HEK293 (cell line): ENCODE measurements at regions not wholly inside any gene's neighbourhood (a gene's known extent, or its start where the extent isn't known, plus 50 kb on each side); places are given as distances from the start of the nearest gene placed in this dataset.

Experiments used
- CTCF ChIA-PET: fragments of 350-600 bp; formaldehyde crosslinking; extraction: SDS; loops from one replicate; lab custom pipeline; 2021; ENCODE audit warnings: antibody characterized with exemption; lab: Yijun Ruan, JAX
- POLR2A ChIA-PET: fragments of 300-600 bp; formaldehyde crosslinking; extraction: SDS; loops from one replicate; lab custom pipeline; 2020; ENCODE audit warnings: antibody characterized with exemption, inconsistent platforms; lab: Yijun Ruan, JAX
- H3K27ac ChIP-seq: fragments of 200-500 bp; sonication (Bioruptor generic); 2 replicates; pipeline ENCODE4 v1.5.1; 2014; ENCODE audit warnings: low read depth, low read length, control low read depth, inconsistent platforms; ENCODE audit errors: extremely low read depth
- H3K36me3 ChIP-seq, 2 experiments: fragments of 200-500 bp in 1 of 2; sonication (Bioruptor generic) in 1 of 2; 1 replicate in 1 of 2; 2 replicates in 1 of 2; pipeline ENCODE4 v1.5.1; 2014 to 2017; ENCODE audit warnings: inconsistent platforms in 2 of 2, low read length in 2 of 2; ENCODE audit not compliant: control insufficient read depth in 2 of 2, insufficient read depth in 1 of 2
- H3K4me1 ChIP-seq: fragments of 200-500 bp; sonication (Bioruptor generic); 2 replicates; pipeline ENCODE4 v1.5.1; 2014; ENCODE audit warnings: mild to moderate bottlenecking, low read length, inconsistent platforms; ENCODE audit not compliant: control insufficient read depth, insufficient read depth
- H3K4me3 ChIP-seq: 2 replicates; pipeline ENCODE4 v1.5.1; 2011; ENCODE audit warnings: low read depth, mild to moderate bottlenecking, control low read depth, low read length, moderate library complexity
- H3K9me3 ChIP-seq: fragments of 200-500 bp; sonication (Bioruptor generic); 2 replicates; pipeline ENCODE4 v1.5.1; 2014; ENCODE audit warnings: low read depth, low read length, inconsistent platforms; ENCODE audit not compliant: control insufficient read depth, insufficient read depth
- BCL11B ChIP-seq: fragments of 450-650 bp; formaldehyde crosslinking; IDR thresholded peaks from 2 replicates; pipeline ENCODE4 v1.5.1; 2016; ENCODE audit warnings: low read depth, missing biosample characterization, missing genetic modification characterization
- HOXD13 ChIP-seq: sonication (generic); formaldehyde crosslinking; IDR thresholded peaks from 2 replicates; pipeline ENCODE4 v1.8.0; 2022; ENCODE audit warnings: missing genetic modification reagents, borderline replicate concordance
- KLF1 ChIP-seq: fragments of 450-650 bp; formaldehyde crosslinking; IDR thresholded peaks from 2 replicates; pipeline ENCODE4 v1.5.1; 2016; ENCODE audit warnings: missing biosample characterization, missing genetic modification characterization
- KLF16 ChIP-seq: fragments of 450-650 bp; formaldehyde crosslinking; IDR thresholded peaks from 2 replicates; pipeline ENCODE4 v1.5.1; 2017; ENCODE audit warnings: missing biosample characterization, missing genetic modification characterization
- SCRT1 ChIP-seq: fragments of 450-650 bp; formaldehyde crosslinking; IDR thresholded peaks from 2 replicates; pipeline ENCODE4 v1.5.1; 2016; ENCODE audit warnings: missing biosample characterization, missing genetic modification characterization, borderline replicate concordance
- SCRT2 ChIP-seq: fragments of 450-650 bp; formaldehyde crosslinking; IDR thresholded peaks from 2 replicates; pipeline ENCODE4 v1.5.1; 2016; ENCODE audit warnings: missing biosample characterization, missing genetic modification characterization
- TRIM28 ChIP-seq: IDR thresholded peaks from 2 replicates; pipeline ENCODE4 v1.6.1; 2011; ENCODE audit warnings: low read length, control low read depth, borderline replicate concordance
- WT1 ChIP-seq: fragments of 450-650 bp; formaldehyde crosslinking; IDR thresholded peaks from 2 replicates; pipeline ENCODE4 v1.5.1; 2016; ENCODE audit warnings: missing biosample characterization, missing genetic modification characterization
- ZBTB1 ChIP-seq: fragments of 450-650 bp; formaldehyde crosslinking; IDR thresholded peaks from 2 replicates; pipeline ENCODE4 v1.5.1; 2016; ENCODE audit warnings: missing biosample characterization, missing genetic modification characterization
- ZEB2 ChIP-seq: fragments of 450-650 bp; formaldehyde crosslinking; IDR thresholded peaks from 2 replicates; pipeline ENCODE4 v1.5.1; 2016; ENCODE audit warnings: missing biosample characterization, missing genetic modification characterization
- ZNF10 ChIP-seq: fragments of 450-650 bp; formaldehyde crosslinking; IDR thresholded peaks from 2 replicates; pipeline ENCODE4 v1.5.1; 2017; ENCODE audit warnings: missing biosample characterization, missing genetic modification characterization
- ZNF114 ChIP-seq: fragments of 450-650 bp; formaldehyde crosslinking; IDR thresholded peaks from 2 replicates; pipeline ENCODE4 v1.5.0; 2017; ENCODE audit warnings: missing biosample characterization, missing genetic modification characterization
- ZNF157 ChIP-seq: fragments of 450-650 bp; formaldehyde crosslinking; IDR thresholded peaks from 2 replicates; pipeline ENCODE4 v1.5.1; 2016; ENCODE audit warnings: missing biosample characterization, missing genetic modification characterization
- ZNF19 ChIP-seq: fragments of 450-650 bp; formaldehyde crosslinking; IDR thresholded peaks from 2 replicates; pipeline ENCODE4; 2016; ENCODE audit warnings: missing biosample characterization, missing genetic modification characterization, low read depth
- ZNF2 ChIP-seq: fragments of 450-650 bp; formaldehyde crosslinking; IDR thresholded peaks from 2 replicates; pipeline ENCODE4 v1.5.1; 2016; ENCODE audit warnings: missing biosample characterization, missing genetic modification characterization
- ZNF23 ChIP-seq: fragments of 450-650 bp; formaldehyde crosslinking; IDR thresholded peaks from 2 replicates; pipeline ENCODE4 v1.5.1; 2016; ENCODE audit warnings: missing biosample characterization, missing genetic modification characterization, borderline replicate concordance
- ZNF239 ChIP-seq: fragments of 450-650 bp; formaldehyde crosslinking; IDR thresholded peaks from 2 replicates; pipeline ENCODE4 v1.5.1; 2016; ENCODE audit warnings: missing biosample characterization, missing genetic modification characterization
- ZNF366 ChIP-seq: fragments of 450-650 bp; formaldehyde crosslinking; conservative IDR thresholded peaks from 2 replicates; pipeline ENCODE4 v1.5.1; 2016; ENCODE audit warnings: missing biosample characterization, missing genetic modification characterization
- ZNF37A ChIP-seq: fragments of 450-650 bp; IDR thresholded peaks from 2 replicates; pipeline ENCODE4 v1.5.1; 2018; ENCODE audit warnings: missing biosample characterization, missing genetic modification characterization
- ZNF394 ChIP-seq: fragments of 450-650 bp; formaldehyde crosslinking; IDR thresholded peaks from 2 replicates; pipeline ENCODE4 v1.5.1; 2016; ENCODE audit warnings: missing biosample characterization, missing genetic modification characterization, mild to moderate bottlenecking, moderate library complexity, borderline replicate concordance
- ZNF423 ChIP-seq: fragments of 450-650 bp; formaldehyde crosslinking; IDR thresholded peaks from 2 replicates; pipeline ENCODE4 v1.5.1; 2016; ENCODE audit warnings: missing biosample characterization, missing genetic modification characterization
- ZNF596 ChIP-seq: fragments of 450-650 bp; IDR thresholded peaks from 2 replicates; pipeline ENCODE4 v1.5.0; 2018; ENCODE audit warnings: missing biosample characterization, mild to moderate bottlenecking, missing genetic modification characterization, moderate library complexity
- ZNF624 ChIP-seq: fragments of 450-650 bp; formaldehyde crosslinking; IDR thresholded peaks from 2 replicates; pipeline ENCODE4 v1.5.1; 2017; ENCODE audit warnings: missing biosample characterization, missing genetic modification characterization
- ZNF654 ChIP-seq: fragments of 450-650 bp; formaldehyde crosslinking; IDR thresholded peaks from 2 replicates; pipeline ENCODE4 v1.5.1; 2016; ENCODE audit warnings: low read depth, missing biosample characterization, missing genetic modification characterization
- ZNF658 ChIP-seq: fragments of 450-650 bp; formaldehyde crosslinking; IDR thresholded peaks from 2 replicates; pipeline ENCODE4; 2016; ENCODE audit warnings: missing biosample characterization, missing genetic modification characterization
- ZNF701 ChIP-seq: fragments of 450-650 bp; formaldehyde crosslinking; IDR thresholded peaks from 2 replicates; pipeline ENCODE4 v1.5.1; 2016; ENCODE audit warnings: missing biosample characterization, missing genetic modification characterization
- ZNF707 ChIP-seq: fragments of 450-650 bp; formaldehyde crosslinking; IDR thresholded peaks from 2 replicates; pipeline ENCODE4 v1.5.1; 2016; ENCODE audit warnings: missing biosample characterization, missing genetic modification characterization
- ZSCAN16 ChIP-seq: fragments of 450-650 bp; formaldehyde crosslinking; IDR thresholded peaks from 2 replicates; pipeline ENCODE4 v1.5.1; 2016; ENCODE audit warnings: missing biosample characterization, missing genetic modification characterization
- TF ChIP-seq, protein P1 (sequence below): fragments of 450-650 bp; formaldehyde crosslinking; conservative IDR thresholded peaks from 2 replicates; pipeline ENCODE4 v1.5.1; 2016; ENCODE audit warnings: low read depth, missing biosample characterization, missing genetic modification characterization
- TF ChIP-seq, protein P2 (sequence below): fragments of 450-650 bp; formaldehyde crosslinking; IDR thresholded peaks from 2 replicates; pipeline ENCODE4 v1.5.1; 2017; ENCODE audit warnings: missing biosample characterization, missing genetic modification characterization
- TF ChIP-seq, protein P3 (sequence below): fragments of 450-650 bp; formaldehyde crosslinking; IDR thresholded peaks from 2 replicates; pipeline ENCODE4 v1.5.1; 2016; ENCODE audit warnings: missing biosample characterization, missing genetic modification characterization, borderline replicate concordance

DNA sequence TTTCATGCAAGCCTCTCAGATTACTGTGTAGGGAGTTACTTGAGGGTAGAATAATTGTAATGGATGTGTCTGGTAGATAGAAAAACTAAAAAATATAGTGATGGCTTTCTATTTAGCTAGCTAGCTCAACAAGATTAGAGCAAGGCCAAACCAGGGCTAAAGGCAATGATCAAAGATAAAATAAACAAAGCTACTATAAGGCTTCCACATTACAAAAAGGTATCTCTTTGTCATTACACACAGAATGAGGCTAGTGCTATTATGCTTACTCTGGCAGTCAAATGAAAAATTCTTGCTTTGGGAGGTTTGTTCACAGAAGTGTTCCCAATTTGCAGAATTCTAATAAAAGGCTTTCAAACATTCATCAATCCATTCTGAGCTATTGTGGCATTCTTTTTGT lies 121.6 kb upstream of the HTR2C start (continued):
- no peak for TF ChIP-seq ZBTB1 (tag by site-specific recombination)
- no peak for TF ChIP-seq ZNF707 (tag by site-specific recombination)
- TF ChIP-seq, protein P1, sequence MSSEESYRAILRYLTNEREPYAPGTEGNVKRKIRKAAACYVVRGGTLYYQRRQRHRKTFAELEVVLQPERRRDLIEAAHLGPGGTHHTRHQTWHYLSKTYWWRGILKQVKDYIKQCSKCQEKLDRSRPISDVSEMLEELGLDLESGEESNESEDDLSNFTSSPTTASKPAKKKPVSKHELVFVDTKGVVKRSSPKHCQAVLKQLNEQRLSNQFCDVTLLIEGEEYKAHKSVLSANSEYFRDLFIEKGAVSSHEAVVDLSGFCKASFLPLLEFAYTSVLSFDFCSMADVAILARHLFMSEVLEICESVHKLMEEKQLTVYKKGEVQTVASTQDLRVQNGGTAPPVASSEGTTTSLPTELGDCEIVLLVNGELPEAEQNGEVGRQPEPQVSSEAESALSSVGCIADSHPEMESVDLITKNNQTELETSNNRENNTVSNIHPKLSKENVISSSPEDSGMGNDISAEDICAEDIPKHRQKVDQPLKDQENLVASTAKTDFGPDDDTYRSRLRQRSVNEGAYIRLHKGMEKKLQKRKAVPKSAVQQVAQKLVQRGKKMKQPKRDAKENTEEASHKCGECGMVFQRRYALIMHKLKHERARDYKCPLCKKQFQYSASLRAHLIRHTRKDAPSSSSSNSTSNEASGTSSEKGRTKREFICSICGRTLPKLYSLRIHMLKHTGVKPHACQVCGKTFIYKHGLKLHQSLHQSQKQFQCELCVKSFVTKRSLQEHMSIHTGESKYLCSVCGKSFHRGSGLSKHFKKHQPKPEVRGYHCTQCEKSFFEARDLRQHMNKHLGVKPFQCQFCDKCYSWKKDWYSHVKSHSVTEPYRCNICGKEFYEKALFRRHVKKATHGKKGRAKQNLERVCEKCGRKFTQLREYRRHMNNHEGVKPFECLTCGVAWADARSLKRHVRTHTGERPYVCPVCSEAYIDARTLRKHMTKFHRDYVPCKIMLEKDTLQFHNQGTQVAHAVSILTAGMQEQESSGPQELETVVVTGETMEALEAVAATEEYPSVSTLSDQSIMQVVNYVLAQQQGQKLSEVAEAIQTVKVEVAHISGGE (tag by site-specific recombination) = no peak
- no peak for TF ChIP-seq BCL11B
- TF ChIP-seq, protein P2, sequence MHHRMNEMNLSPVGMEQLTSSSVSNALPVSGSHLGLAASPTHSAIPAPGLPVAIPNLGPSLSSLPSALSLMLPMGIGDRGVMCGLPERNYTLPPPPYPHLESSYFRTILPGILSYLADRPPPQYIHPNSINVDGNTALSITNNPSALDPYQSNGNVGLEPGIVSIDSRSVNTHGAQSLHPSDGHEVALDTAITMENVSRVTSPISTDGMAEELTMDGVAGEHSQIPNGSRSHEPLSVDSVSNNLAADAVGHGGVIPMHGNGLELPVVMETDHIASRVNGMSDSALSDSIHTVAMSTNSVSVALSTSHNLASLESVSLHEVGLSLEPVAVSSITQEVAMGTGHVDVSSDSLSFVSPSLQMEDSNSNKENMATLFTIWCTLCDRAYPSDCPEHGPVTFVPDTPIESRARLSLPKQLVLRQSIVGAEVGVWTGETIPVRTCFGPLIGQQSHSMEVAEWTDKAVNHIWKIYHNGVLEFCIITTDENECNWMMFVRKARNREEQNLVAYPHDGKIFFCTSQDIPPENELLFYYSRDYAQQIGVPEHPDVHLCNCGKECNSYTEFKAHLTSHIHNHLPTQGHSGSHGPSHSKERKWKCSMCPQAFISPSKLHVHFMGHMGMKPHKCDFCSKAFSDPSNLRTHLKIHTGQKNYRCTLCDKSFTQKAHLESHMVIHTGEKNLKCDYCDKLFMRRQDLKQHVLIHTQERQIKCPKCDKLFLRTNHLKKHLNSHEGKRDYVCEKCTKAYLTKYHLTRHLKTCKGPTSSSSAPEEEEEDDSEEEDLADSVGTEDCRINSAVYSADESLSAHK = no peak
- TF ChIP-seq, protein P3, sequence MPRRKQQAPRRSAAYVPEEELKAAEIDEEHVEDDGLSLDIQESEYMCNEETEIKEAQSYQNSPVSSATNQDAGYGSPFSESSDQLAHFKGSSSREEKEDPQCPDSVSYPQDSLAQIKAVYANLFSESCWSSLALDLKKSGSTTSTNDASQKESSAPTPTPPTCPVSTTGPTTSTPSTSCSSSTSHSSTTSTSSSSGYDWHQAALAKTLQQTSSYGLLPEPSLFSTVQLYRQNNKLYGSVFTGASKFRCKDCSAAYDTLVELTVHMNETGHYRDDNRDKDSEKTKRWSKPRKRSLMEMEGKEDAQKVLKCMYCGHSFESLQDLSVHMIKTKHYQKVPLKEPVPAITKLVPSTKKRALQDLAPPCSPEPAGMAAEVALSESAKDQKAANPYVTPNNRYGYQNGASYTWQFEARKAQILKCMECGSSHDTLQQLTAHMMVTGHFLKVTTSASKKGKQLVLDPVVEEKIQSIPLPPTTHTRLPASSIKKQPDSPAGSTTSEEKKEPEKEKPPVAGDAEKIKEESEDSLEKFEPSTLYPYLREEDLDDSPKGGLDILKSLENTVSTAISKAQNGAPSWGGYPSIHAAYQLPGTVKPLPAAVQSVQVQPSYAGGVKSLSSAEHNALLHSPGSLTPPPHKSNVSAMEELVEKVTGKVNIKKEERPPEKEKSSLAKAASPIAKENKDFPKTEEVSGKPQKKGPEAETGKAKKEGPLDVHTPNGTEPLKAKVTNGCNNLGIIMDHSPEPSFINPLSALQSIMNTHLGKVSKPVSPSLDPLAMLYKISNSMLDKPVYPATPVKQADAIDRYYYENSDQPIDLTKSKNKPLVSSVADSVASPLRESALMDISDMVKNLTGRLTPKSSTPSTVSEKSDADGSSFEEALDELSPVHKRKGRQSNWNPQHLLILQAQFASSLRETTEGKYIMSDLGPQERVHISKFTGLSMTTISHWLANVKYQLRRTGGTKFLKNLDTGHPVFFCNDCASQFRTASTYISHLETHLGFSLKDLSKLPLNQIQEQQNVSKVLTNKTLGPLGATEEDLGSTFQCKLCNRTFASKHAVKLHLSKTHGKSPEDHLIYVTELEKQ (tag by site-specific recombination) = no peak
- no peak for TF ChIP-seq SCRT1 (tag by site-specific recombination)
- no peak for TF ChIP-seq ZNF114 (tag by site-specific recombination)
- no peak for TF ChIP-seq ZNF239 (tag by site-specific recombination)
- TF ChIP-seq ZSCAN16 (tag by site-specific recombination) = no peak
- TF ChIP-seq ZNF624 (tag by site-specific recombination) = no peak
- TF ChIP-seq ZNF10 (tag by site-specific recombination) = no peak
- TF ChIP-seq ZNF23 (tag by site-specific recombination) = no peak

DNA sequence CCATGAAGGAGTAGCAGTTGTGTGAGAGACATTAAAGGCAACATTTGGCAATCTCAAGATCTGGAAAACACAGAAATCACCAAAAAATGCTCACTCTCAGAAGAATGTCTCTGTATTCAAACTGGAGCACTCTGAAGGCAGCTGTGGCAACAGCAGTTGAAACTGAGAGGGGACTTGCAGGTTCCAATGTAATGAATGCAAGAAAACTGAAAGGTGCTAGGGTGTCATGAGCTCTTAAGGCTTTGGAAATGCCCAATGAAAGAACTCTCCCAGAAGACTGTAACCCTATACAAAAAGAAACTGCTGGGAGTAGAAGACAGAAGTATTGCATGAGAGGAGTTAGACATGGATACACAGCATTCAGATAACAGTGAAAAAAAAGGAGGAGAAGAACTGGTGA lies 118.2 kb upstream of the HTR2C start:
- POLR2A ChIA-PET = no interaction called here
- CTCF ChIA-PET = no interaction called here
- TF ChIP-seq ZNF701 (tag by site-specific recombination) (no peak), TRIM28 (no peak), ZNF394 (tag by site-specific recombination) (no peak), ZNF2 (no peak), ZNF19 (no peak), KLF1 (no peak), SCRT2 (tag by site-specific recombination) (no peak), ZNF654 (tag by site-specific recombination) (no peak), HOXD13 (CRISPR knock-in tag) (no peak), ZNF366 (tag by site-specific recombination) (no peak), ZNF596 (tag by site-specific recombination) (no peak), ZNF423 (tag by site-specific recombination) (no peak), ZNF157 (tag by site-specific recombination) (no peak), ZNF37A (tag by site-specific recombination) (no peak), ZEB2 (tag by site-specific recombination) (no peak), KLF16 (tag by site-specific recombination) (no peak), WT1 (tag by site-specific recombination) (no peak), ZNF658 (no peak)

More for the DNA sequence above, 118.2 kb upstream of the HTR2C start:
- Histone ChIP-seq H3K9me3 (no peaks in the 10 kb centered on the region), H3K27ac (no peak overlapping the region), H3K4me1 (no peaks in the 10 kb centered on the region), H3K36me3 (no peaks in the 10 kb centered on the region), H3K4me3 (no peak overlapping the region)
